GM12875 (cell line): ENCODE measurements at regions not wholly inside any gene's neighbourhood (a gene's known extent, or its start where the extent isn't known, plus 50 kb on each side); places are given as distances from the start of the nearest gene placed in this dataset.

Experiments used
- H3K4me3 ChIP-seq: one replicate; pipeline ENCODE4 v1.5.1; 2011; ENCODE audit warnings: low read depth, low read length, control low read depth
- CTCF ChIP-seq: IDR thresholded peaks from 2 replicates; pipeline ENCODE4 v1.5.1; 2011; ENCODE audit warnings: low read depth, mild to moderate bottlenecking, control low read depth, inconsistent platforms, low read length, moderate library complexity, borderline replicate concordance; ENCODE audit not compliant: insufficient read depth

DNA sequence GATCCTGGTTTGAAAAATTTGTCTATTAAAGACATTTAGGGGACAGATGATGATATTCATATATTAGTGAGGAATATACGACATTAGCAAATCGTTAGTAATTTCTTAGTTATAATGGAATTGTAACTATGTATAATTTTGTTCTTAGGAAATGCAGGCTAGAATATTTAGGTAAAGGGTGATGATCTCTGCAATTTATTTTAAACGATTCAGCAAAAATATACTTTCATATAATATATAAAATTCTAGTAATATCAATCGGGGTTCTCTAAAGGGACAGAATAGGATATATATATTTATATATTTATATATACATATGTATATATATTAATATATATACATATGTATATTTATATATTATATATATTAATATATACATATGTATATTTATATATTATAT is 142.5 kb upstream of the DNAJC10 start:
- no peak overlapping the region for H3K4me3 ChIP-seq
- no peak for TF ChIP-seq CTCF

GRCh38 chr2:182577816-182578215 is 138.2 kb upstream of the DNAJC10 start:
- TF ChIP-seq CTCF = no peak

GRCh38 chr2:182581196-182581935 is 134.7 kb upstream of the DNAJC10 start:
- no peak overlapping the region for H3K4me3 ChIP-seq
- no peak for TF ChIP-seq CTCF

More at GRCh38 chr2:182577816-182578215, 138.2 kb upstream of the DNAJC10 start:
- no peak overlapping the region for H3K4me3 ChIP-seq

- TF ChIP-seq CTCF = no peak
- no peak overlapping the region for H3K4me3 ChIP-seq
Observed at GRCh38 chr2:182584462-182584861, 131.6 kb upstream of the DNAJC10 start.

GRCh38 chr2:182585001-182585400 is 131.1 kb upstream of the DNAJC10 start:
- TF ChIP-seq CTCF = no peak
- no peak overlapping the region for H3K4me3 ChIP-seq

- no peak overlapping the region for H3K4me3 ChIP-seq
- no peak for TF ChIP-seq CTCF
Observed at GRCh38 chr2:182585430-182585829, 130.6 kb upstream of the DNAJC10 start.

- no peak for TF ChIP-seq CTCF
- H3K4me3 ChIP-seq = no peak overlapping the region
Observed at GRCh38 chr2:182586426-182586825, 129.6 kb upstream of the DNAJC10 start.
